WERI-Rb-1 (cell line): ENCODE measurements at regions not wholly inside any gene's neighbourhood (a gene's known extent, or its start where the extent isn't known, plus 50 kb on each side); places are given as distances from the start of the nearest gene placed in this dataset.

Experiments used
- DNase-seq: peaks from one replicate; pipeline ENCODE4 v3.0.0-alpha.2; 2020
- H3K27ac ChIP-seq: fragments of 250-450 bp; sonication (Bioruptor Pico); 2 replicates; pipeline ENCODE4 v1.5.1; 2020; ENCODE audit warnings: mild to moderate bottlenecking, moderate library complexity
- H3K27me3 ChIP-seq: fragments of 250-450 bp; sonication (Bioruptor Pico); 2 replicates; pipeline ENCODE4 v1.5.1; 2021; ENCODE audit warnings: mild to moderate bottlenecking, low read depth, moderate library complexity; ENCODE audit not compliant: insufficient read depth, severe bottlenecking
- H3K36me3 ChIP-seq: fragments of 250-450 bp; sonication (Bioruptor Pico); 2 replicates; pipeline ENCODE4 v1.5.1; 2020; ENCODE audit warnings: mild to moderate bottlenecking, moderate library complexity
- H3K4me3 ChIP-seq: 2 replicates; pipeline ENCODE4 v1.5.1; 2011; ENCODE audit warnings: low read depth, mild to moderate bottlenecking, control low read depth, low read length
- H3K9me3 ChIP-seq: fragments of 250-450 bp; sonication (Bioruptor Pico); 2 replicates; pipeline ENCODE4 v1.5.1; 2021; ENCODE audit warnings: mild to moderate bottlenecking, moderate library complexity; ENCODE audit not compliant: severe bottlenecking
- TF ChIP-seq, protein P1 (sequence below): IDR thresholded peaks from 2 replicates; pipeline ENCODE4 v1.5.1; 2011; ENCODE audit warnings: low read depth, mild to moderate bottlenecking, control low read depth, inconsistent platforms, low read length

DNA sequence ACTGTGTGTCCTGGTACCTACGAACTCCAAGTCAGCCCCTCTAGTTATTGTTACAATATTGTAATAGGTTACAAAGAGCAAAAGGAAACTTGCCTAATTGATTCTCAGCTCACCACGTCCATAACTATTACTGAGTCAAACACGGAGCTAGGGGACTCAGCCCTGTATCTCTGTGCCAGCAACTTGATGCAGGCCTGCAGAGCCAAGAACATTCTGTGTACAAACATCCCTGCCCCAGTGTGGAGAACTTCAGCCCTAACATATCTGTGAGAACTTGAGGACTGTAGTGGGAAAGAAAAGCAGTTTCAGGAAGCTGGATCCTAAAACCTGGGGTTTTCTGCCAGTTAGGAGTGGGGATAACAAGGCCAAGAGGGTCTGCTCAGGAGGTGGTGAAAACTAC, 114.9 kb upstream of the PRSS58 start:
- no peak overlapping the region for H3K4me3 ChIP-seq

DNA sequence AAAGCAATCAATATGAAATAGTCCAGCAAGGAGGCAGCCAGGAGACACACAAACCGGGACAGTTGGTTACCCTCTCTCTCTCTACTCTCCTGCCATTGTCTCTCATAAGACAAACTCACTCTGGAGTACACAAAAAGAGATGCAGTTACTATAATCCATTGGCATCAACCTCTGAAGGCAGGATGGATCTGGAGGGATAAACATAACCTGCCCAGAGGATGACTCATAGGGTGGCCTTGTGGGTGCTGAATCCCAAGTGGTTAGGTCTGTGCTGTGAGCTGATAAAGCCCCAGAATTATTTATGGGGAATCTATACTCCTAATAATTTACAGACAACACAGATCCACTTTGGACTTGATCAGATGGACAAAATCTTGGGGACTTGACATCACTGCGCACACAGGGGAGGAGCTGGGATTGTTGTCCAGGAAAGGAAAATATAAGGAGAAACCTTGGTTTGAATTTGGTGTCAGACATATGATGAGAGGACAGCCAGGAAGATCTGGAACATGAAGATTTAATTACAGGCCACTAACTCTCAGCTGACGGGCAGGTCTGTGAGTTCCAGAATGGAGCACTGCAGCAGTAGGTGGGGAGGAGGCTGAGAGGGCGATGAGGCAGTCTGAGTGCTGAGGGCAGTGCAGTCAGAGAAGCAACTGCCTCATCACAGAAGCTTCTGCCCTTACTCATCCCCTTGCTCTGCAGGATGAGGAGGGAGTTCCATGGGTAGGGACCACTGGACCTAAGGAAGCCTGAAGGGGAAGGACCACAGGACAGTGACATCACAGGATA, 113.9 kb upstream of the PRSS58 start:
- DNase-seq: no peak

More for the DNA sequence above, 114.9 kb upstream of the PRSS58 start:
- TF ChIP-seq, protein P1, sequence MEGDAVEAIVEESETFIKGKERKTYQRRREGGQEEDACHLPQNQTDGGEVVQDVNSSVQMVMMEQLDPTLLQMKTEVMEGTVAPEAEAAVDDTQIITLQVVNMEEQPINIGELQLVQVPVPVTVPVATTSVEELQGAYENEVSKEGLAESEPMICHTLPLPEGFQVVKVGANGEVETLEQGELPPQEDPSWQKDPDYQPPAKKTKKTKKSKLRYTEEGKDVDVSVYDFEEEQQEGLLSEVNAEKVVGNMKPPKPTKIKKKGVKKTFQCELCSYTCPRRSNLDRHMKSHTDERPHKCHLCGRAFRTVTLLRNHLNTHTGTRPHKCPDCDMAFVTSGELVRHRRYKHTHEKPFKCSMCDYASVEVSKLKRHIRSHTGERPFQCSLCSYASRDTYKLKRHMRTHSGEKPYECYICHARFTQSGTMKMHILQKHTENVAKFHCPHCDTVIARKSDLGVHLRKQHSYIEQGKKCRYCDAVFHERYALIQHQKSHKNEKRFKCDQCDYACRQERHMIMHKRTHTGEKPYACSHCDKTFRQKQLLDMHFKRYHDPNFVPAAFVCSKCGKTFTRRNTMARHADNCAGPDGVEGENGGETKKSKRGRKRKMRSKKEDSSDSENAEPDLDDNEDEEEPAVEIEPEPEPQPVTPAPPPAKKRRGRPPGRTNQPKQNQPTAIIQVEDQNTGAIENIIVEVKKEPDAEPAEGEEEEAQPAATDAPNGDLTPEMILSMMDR: no peak
- Histone ChIP-seq H3K27ac (no peak overlapping the region), H3K36me3 (no peaks in the 10 kb centered on the region), H3K9me3 (peaks cover 10% of the 10 kb centered on the region), H3K27me3 (no peaks in the 10 kb centered on the region)
- DNase-seq: no peak

DNA sequence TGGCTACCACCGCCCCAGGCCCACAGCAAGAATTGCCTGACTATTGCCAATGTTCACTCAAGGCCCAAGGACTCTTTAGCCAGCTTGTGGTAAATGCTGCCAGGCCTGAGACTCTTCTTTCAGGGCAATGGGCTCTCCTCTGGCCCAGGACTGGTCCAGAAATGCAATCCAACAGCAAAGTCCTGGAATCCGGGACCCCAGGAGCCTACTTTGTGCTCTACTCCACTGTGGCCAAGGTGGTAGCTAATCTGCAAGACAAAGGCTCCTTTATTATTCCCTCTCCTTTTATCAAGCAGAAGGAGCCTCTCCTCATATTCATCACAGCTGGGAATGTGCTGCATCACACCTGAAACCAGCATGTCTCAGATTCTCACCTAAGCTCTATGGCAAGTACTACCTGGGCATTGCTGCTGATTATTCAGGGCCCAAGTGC, 107.6 kb upstream of the PRSS58 start:
- H3K9me3 ChIP-seq: peaks cover 12% of the 10 kb centered on the region
- no peak overlapping the region for H3K4me3 ChIP-seq
- no peak overlapping the region for H3K27ac ChIP-seq
- TF ChIP-seq, protein P1: no peak
- no peak for DNase-seq
- H3K27me3 ChIP-seq: no peaks in the 10 kb centered on the region
- no peaks in the 10 kb centered on the region for H3K36me3 ChIP-seq

More for the DNA sequence above, 113.9 kb upstream of the PRSS58 start:
- Histone ChIP-seq H3K9me3 (peaks cover 12% of the 10 kb centered on the region), H3K4me3 (no peak overlapping the region), H3K27me3 (no peaks in the 10 kb centered on the region), H3K36me3 (no peaks in the 10 kb centered on the region), H3K27ac (no peak overlapping the region)
- TF ChIP-seq, protein P1: no peak

DNA sequence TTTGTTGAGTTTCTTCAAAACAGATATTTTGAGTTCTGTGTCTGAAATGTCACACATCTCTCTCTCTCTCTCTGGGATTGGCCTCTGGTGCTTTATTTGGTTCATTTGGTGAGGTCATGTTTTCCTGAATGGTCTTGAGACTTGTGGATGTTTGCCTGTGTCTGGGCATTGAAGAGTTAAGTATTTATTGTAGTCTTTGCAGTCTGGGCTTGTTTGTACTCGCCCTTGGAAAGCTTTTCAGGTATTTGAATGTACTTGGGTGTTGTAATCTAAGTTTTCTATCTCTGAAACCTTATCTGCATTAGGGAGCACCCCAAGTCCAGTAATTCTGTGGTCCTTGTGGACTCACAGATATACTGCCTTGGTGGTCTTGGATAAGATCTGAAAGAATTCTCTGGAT, 106.7 kb upstream of the PRSS58 start:
- peaks cover 9% of the 10 kb centered on the region for H3K9me3 ChIP-seq
- no peaks in the 10 kb centered on the region for H3K36me3 ChIP-seq
- TF ChIP-seq, protein P1: no peak
- H3K27ac ChIP-seq: no peak overlapping the region; the same call in 1 of the 2 replicates
- no peaks in the 10 kb centered on the region for H3K27me3 ChIP-seq
- DNase-seq: no peak
- no peak overlapping the region for H3K4me3 ChIP-seq

DNA sequence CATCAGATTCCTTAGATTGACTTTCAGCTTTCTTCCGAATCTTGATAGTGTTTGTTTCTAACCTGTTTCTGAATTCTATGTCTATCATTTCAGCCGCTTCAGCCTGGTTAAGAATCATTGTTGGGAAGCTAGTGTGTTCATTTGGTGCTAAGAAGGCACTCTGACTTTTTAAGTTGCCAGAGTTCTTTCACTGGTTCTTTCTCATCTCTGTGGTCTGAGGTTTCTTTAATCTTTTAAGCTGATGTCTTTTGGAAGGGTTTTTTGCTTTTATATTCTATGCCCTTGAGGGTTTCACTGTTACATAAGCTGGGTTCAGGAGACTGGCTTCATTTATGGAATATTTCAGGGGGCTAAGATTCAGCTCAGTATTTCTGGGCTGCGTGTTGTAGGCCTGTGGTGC, 104.5 kb upstream of the PRSS58 start:
- H3K9me3 ChIP-seq: no peaks in the 10 kb centered on the region
- H3K27me3 ChIP-seq: no peaks in the 10 kb centered on the region
- no peak overlapping the region for H3K4me3 ChIP-seq
- no peak overlapping the region for H3K27ac ChIP-seq
- TF ChIP-seq, protein P1: no peak
- H3K36me3 ChIP-seq: no peaks in the 10 kb centered on the region
- DNase-seq: no peak
